K562 (cell line): ENCODE measurements at regions not wholly inside any gene's neighbourhood (a gene's known extent, or its start where the extent isn't known, plus 50 kb on each side); places are given as distances from the start of the nearest gene placed in this dataset.

Experiments used
- ASH1L ChIP-seq: fragments of 450-650 bp; IDR thresholded peaks from 2 replicates; pipeline ENCODE4 v1.6.1; 2018; ENCODE audit warnings: borderline replicate concordance, mild to moderate bottlenecking, low read depth; ENCODE audit not compliant: partially characterized antibody
- SMARCA4 ChIP-seq: fragments of 450-650 bp; IDR thresholded peaks from 2 replicates; pipeline ENCODE4 v1.6.1; 2016
- TF ChIP-seq, protein P1 (sequence below), 2 experiments: fragments of 450-650 bp in 1 of 2; sonication (generic) in 1 of 2; formaldehyde crosslinking in 1 of 2; IDR thresholded peaks; 2 replicates each; pipeline versions ENCODE4 v1.7.1 to v1.9.0; 2016 to 2022; ENCODE audit warnings: inconsistent platforms in 1 of 2, mild to moderate bottlenecking in 1 of 2, missing genetic modification reagents in 1 of 2
- TF ChIP-seq, protein P2 (sequence below): fragments of 250-450 bp; sonication (Bioruptor Pico); IDR thresholded peaks from 2 replicates; pipeline ENCODE4 v1.4.0; 2020; ENCODE audit warnings: mild to moderate bottlenecking

DNA sequence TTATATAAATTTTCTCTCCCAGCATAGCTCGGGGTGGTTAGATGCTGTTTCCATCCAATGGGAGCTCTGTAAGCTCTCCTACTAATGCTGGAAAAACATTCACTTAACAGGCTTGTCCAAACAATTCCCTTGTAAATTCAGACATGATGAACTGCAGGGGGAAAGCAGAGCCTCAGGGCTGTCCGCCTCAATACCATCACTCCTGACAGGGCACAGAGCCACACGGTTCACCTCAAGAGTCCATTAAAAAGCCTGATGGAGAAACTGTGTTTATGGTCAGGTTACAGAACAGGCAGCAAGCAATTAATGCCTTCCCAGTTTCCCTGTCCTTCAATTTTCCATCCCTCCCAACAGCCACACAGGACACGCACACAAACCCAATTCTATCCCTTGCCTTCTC, 171.0 kb downstream of the BRINP2 start (continued):
- TF ChIP-seq, protein P1, sequence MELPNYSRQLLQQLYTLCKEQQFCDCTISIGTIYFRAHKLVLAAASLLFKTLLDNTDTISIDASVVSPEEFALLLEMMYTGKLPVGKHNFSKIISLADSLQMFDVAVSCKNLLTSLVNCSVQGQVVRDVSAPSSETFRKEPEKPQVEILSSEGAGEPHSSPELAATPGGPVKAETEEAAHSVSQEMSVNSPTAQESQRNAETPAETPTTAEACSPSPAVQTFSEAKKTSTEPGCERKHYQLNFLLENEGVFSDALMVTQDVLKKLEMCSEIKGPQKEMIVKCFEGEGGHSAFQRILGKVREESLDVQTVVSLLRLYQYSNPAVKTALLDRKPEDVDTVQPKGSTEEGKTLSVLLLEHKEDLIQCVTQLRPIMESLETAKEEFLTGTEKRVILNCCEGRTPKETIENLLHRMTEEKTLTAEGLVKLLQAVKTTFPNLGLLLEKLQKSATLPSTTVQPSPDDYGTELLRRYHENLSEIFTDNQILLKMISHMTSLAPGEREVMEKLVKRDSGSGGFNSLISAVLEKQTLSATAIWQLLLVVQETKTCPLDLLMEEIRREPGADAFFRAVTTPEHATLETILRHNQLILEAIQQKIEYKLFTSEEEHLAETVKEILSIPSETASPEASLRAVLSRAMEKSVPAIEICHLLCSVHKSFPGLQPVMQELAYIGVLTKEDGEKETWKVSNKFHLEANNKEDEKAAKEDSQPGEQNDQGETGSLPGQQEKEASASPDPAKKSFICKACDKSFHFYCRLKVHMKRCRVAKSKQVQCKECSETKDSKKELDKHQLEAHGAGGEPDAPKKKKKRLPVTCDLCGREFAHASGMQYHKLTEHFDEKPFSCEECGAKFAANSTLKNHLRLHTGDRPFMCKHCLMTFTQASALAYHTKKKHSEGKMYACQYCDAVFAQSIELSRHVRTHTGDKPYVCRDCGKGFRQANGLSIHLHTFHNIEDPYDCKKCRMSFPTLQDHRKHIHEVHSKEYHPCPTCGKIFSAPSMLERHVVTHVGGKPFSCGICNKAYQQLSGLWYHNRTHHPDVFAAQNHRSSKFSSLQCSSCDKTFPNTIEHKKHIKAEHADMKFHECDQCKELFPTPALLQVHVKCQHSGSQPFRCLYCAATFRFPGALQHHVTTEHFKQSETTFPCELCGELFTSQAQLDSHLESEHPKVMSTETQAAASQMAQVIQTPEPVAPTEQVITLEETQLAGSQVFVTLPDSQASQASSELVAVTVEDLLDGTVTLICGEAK (IDR thresholded peaks at IDR 0.05), result no peak
- TF ChIP-seq, protein P1 (CRISPR knock-in tag; IDR thresholded peaks at IDR 0.05), result no peak
- TF ChIP-seq, protein P2, sequence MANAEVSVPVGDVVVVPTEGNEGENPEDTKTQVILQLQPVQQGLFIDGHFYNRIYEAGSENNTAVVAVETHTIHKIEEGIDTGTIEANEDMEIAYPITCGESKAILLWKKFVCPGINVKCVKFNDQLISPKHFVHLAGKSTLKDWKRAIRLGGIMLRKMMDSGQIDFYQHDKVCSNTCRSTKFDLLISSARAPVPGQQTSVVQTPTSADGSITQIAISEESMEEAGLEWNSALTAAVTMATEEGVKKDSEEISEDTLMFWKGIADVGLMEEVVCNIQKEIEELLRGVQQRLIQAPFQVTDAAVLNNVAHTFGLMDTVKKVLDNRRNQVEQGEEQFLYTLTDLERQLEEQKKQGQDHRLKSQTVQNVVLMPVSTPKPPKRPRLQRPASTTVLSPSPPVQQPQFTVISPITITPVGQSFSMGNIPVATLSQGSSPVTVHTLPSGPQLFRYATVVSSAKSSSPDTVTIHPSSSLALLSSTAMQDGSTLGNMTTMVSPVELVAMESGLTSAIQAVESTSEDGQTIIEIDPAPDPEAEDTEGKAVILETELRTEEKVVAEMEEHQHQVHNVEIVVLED (CRISPR knock-in tag), result no peak
- TF ChIP-seq SMARCA4 (no peak), ASH1L (no peak)
